DMS153 treated with DMSO at 0.1 percent for 48 hours (cell line): ENCODE measurements at regions not wholly inside any gene's neighbourhood (a gene's known extent, or its start where the extent isn't known, plus 50 kb on each side); places are given as distances from the start of the nearest gene placed in this dataset.
A peak's percentile ranks its signal among the peaks of the same experiment; 100 is the strongest.
"Not testable (repeated sequence)": the region's sequence is repeated elsewhere in the genome, so short reads cannot be mapped to it uniquely, and the experiment has no call there.

Experiments
- DNase-seq: peaks from one replicate; lab custom pipeline; 2025; ENCODE audit not compliant: unreplicated experiment; lab: John Stamatoyannopoulos, UW

DNA sequence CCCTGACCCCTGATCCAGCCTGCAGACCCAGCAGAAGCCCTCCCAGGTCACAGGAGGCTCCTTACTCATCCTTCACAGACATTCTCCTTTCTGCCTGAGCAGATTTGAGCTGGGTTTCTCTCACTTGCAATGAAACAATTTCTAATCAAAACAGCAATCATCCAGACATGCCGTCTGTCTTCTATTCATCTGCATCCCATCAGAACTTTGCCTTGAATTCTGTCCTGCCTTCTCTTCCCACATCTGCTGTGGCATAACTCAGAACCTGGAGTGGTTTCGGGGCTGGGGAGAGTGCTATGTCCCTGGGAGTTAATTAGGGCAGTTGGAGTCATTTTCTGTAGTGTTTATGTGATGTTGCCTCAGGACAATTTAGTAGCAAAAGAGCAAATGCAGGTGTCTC lies 278.6 kb downstream of the CBLN1 start:
- DNase-seq: no peak

GRCh38 chr16:49000594-49000993 lies 281.0 kb downstream of the CBLN1 start:
- no peak for DNase-seq

DNA sequence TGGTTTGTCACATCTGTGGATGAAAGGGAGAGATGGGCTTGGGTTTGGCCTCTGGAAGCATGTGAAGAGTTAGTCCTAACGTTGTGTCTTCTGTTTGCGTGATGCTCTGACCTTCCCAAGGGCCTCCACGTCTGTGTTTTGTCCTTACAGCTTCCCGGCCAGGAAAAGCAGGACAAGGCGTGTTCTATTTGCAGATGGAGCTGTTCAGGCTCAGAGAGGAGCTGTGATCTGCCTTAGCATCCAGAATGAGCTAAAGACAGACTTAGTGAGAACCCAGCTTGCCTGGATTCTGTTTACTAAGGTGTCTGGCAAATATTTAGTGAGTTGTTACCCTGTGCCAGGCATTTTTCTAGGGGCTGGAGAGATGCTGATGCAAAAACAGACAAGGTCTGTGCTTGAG lies 282.1 kb downstream of the CBLN1 start:
- no peak for DNase-seq

- DNase-seq: no peak
Observed at GRCh38 chr16:48999044-48999443, 282.6 kb downstream of the CBLN1 start.

GRCh38 chr16:48997946-48998345 lies 283.7 kb downstream of the CBLN1 start:
- no peak for DNase-seq

- DNase-seq: no peak
Observed at GRCh38 chr16:48997081-48997615, 284.5 kb downstream of the CBLN1 start.

DNA sequence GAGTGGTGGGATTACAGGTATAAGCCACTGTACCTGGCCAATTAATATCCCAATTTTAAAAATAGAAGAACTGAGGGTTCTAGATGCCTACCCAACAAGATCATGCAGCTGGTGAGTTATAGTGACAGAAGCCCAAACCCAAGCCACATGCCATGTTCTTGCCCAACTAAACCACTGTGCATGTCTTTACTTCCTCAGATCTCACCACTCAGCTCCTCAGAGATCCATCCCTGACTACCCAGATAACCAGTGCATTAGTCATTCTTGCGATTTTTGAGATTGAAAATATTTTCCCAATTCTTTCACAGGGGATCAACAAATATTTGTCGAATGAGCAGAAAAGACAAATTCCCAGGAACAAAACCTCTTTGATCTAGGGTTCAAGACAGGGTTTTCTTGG lies 303.1 kb downstream of the CBLN1 start:
- no peak for DNase-seq

DNA sequence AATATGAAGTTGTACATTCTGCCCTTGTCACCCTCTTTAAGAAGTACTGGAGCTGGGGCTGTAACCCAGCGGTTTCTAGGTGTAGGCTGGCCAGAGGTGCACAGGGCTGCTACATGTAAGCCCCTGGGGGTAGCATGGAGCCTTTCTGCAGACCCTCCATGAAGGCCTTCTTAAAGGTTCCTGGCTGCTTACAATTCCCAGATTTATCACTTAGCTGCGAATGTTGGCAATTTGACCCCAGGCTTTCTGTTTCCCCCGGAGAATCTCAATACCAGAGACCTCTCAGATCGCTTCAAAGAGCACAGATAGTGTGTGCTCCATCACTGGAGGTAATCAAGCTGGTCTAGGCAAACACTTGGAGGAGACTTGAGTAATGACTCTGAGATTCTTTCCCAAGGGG lies 309.4 kb downstream of the CBLN1 start:
- DNase-seq: no peak

GRCh38 chr16:48971571-48972077 lies 310.0 kb downstream of the CBLN1 start:
- no peak for DNase-seq

DNA sequence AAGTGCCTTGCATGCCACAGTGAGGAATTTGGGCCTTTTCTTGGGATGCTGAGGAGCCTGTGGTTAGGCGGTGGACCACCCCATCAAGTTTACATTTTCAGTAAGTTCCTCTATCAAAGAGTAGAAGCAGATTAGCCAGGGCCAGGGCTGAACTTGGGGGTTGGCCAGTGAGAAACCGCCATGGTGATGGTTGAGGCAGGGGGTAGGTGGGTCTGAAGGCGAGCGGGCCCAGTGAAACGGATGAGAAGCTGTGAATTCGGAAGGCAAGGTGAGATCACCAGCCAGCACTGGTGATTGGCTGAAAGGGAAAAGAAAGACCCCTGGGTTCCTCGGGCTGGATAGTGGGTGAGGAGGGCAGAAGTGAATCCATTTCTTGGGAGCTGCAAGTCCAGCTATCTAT lies 311.4 kb downstream of the CBLN1 start:
- DNase-seq: no peak

GRCh38 chr16:48969611-48970010 lies 312.0 kb downstream of the CBLN1 start:
- no peak for DNase-seq

DNA sequence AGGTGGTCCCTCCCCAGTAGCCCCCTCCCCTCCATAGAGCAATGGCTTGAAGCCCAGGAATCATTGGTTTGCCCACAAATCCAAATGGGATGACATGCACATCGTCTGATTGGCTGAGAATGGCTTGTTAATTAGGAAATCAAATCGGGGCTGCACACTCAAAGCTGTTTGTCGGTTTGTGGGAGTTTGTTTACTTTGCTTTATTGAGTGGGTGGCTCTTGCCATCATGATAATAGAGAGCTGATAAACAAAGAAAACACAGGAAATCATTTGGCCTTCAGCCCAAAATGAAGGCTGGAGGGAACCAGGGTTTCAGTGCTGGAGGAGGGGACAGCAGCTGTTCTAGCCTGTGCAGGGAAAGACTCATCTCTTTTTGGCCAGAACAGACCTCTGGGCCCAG lies 316.3 kb downstream of the CBLN1 start:
- DNase-seq: peak; percentile 26

- DNase-seq: no peak
Observed at GRCh38 chr16:48963901-48964615, 317.6 kb downstream of the CBLN1 start.

DNA sequence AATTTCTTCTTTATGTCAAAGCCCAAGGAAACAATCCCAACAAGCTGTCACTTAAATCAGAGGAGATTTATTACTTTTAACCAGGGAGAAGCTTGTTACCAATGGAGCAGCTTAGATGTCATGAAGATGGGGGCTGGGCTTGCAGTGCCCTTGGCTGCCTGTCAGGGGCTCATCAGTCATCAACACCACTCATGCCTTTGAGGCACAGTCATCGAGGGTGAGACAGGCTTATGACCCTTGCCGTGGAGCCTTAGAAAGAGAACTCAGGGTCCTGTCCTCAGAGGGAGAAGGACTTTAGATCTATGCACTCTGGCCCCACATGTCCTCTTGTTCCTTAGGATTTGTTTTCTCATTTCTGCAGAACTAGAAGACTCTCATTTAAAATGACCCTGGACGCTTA lies 318.3 kb downstream of the CBLN1 start:
- no peak for DNase-seq

GRCh38 chr16:48961546-48961945 lies 320.1 kb downstream of the CBLN1 start:
- no peak for DNase-seq

DNA sequence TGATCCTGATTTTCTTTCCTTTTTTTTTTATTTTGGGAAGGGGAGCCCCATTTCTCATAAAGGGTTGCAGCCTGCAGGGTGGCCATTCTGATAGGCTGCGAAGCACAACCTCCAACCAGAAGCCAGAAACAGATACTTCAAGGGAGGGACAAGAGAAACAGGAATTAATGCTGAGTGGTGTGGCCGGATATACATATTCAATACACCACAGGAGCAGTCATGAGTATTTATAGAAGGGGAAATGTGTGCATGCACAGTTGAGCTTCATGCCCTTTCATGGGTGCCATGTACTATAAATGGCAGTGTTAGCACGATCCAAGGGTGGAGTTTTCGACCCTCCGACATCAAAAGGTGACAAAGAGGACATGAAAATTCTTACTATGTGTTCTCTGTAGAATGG lies 320.8 kb downstream of the CBLN1 start:
- DNase-seq: no peak

DNA sequence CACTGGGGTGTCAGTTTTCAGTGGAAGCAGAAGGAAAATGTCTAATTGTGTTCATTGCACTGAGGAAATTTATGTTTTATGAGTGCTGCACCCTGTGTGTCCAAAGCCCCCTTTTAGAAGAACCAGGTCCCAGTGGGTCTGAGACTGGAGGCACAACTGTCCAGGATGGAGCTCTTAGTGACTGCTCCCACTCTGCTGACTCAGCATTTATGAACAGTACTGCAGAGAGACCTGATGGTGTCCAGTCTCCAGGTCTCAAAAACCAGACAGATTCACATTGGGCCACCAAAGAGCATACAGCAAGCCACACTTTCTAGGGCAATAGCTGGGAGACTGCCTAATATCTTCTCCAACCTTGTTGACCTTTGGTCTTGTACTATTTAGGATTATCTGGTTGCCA lies 321.9 kb downstream of the CBLN1 start:
- DNase-seq: no peak

DNA sequence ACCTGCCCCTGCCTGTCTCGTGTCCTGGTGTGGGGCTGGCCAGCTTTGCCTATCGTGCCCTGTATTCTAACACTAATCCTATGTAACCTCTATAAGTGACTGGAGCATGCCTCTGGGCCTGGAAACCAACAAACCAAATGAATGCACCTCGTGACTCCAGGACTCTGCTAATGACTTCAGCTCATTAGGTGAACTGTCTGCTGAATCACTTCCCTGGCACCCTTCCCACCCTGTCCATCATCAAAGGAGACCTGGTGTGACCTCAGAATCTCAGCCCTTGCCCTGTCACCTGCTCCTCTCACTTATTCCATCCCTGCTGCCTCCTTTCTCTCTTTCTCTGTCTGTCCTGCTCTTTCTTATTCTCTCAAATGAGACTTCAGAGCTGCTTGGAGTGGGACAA lies 322.4 kb downstream of the CBLN1 start:
- no peak for DNase-seq

DNA sequence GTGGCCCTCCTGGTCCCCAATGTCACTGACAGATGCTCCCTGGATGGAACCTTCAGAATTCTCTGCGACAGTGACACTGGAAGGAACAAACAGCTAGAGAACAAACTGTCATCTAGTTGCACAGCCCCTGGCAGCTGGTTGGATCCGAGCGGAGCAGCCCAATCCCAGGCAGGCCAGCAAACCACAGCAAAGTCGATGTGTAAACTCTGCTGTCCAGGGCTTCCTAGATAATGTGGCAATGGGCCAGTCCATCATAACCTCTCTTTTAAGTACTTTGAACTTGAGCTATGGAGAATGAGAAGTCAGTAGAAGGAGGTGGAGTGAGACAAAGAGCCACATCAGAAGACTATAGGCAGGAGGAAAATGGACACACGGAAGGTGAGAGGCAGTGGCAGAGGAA lies 323.0 kb downstream of the CBLN1 start:
- no peak for DNase-seq

DNA sequence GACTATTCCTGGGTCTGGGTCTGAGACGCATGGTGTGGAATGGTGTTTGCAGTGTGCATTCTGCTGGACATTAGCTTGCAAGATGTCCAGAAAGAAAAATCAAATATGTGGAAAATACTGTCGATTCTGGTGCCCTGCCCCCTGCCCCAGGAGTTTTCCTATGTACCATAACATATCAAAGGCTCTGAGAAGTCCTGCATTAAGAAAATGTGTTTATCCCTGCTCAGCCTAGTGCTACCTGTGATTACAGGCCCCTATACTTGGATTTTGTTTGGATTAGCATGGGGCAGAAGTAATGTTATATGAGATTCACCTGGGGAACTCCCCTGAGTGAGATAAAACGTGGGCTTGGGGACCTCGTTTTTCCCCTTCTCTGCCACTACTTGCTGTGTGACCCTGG lies 325.0 kb downstream of the CBLN1 start:
- no peak for DNase-seq

GRCh38 chr16:48955837-48956236 lies 325.8 kb downstream of the CBLN1 start:
- no peak for DNase-seq

- DNase-seq: not testable (repeated sequence)
Observed at GRCh38 chr16:48951621-48952125, 330.0 kb downstream of the CBLN1 start.

DNA sequence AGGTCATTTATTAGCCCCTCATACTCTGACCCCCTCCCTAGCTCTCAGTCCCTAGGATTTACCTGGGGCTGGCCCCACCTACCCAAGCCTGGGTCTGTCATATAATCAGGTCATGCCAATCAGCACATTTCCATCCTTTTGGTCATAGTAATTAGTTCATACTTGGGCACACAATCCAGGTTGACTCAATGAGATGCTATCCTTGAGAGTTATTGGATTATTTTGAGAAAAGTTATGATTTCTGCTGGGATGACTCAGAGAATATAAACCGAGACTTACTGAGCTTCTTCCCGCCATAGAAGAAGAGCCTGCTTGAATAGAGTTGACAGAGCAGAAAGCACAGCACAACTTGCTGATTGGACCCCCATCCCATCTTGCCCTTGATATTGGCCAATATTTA lies 331.5 kb downstream of the CBLN1 start:
- no peak for DNase-seq
